Brain microvascular endothelial cell (primary cell): ENCODE measurements at regions not wholly inside any gene's neighbourhood (a gene's known extent, or its start where the extent isn't known, plus 50 kb on each side); places are given as distances from the start of the nearest gene placed in this dataset.

ENCODE experiments used
- DNase-seq: peaks from one replicate; pipeline ENCODE4 v3.0.0-alpha.2; 2020
- H3K27ac ChIP-seq: fragments of 250-450 bp; sonication (Bioruptor Pico); 2 replicates; pipeline ENCODE4 v1.5.1; 2020; ENCODE audit warnings: mild to moderate bottlenecking, moderate library complexity
- H3K27me3 ChIP-seq: fragments of 250-450 bp; sonication (Bioruptor Pico); replicated peaks from 2 replicates; pipeline ENCODE4 v1.5.1; 2020; ENCODE audit warnings: mild to moderate bottlenecking
- H3K36me3 ChIP-seq: fragments of 250-450 bp; sonication (Bioruptor Pico); replicated peaks from 2 replicates; pipeline ENCODE4 v1.5.1; 2020; ENCODE audit warnings: mild to moderate bottlenecking
- H3K4me3 ChIP-seq: 2 replicates; pipeline ENCODE4 v1.5.1; 2011; ENCODE audit warnings: low read depth, mild to moderate bottlenecking, control low read depth, low read length, moderate library complexity
- in situ Hi-C: cut with HindIII; loops from 2 replicates; pipeline ENCODE4 v1.10.0; 2017; ENCODE audit warnings: low sequenced_read_pairs, low pct_ligation_motif_present
- TF ChIP-seq, protein P1 (sequence below): IDR thresholded peaks from 2 replicates; pipeline ENCODE4 v1.5.1; 2011; ENCODE audit warnings: low read depth, mild to moderate bottlenecking, moderate library complexity, low read length, control low read depth, inconsistent platforms; ENCODE audit errors: missing control alignments

DNA sequence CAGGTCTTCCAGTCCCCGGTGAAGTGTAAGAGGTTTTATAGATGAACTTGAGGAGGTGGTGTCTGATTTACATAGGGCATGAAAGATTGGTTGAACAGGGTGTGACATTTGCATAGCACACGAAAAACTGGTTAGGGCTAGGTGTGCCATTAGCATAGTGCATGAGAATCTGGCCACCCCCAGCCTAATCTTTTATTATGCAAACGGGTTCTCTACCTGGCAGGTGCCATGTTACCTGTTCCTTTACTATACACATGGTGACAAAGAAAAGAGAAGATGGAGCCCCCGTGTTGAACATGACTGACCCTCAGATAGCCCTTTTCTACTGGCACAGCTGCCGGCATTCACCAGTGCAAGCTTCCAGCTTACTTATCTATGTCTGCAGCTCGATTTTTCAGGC lies 71.0 kb downstream of the UCHL1 start:
- H3K36me3 ChIP-seq, result no peaks in the 10 kb centered on the region
- no peaks in the 10 kb centered on the region for H3K27me3 ChIP-seq
- in situ Hi-C loops, result no loop called here
- H3K4me3 ChIP-seq, result no peak overlapping the region
- TF ChIP-seq, protein P1, sequence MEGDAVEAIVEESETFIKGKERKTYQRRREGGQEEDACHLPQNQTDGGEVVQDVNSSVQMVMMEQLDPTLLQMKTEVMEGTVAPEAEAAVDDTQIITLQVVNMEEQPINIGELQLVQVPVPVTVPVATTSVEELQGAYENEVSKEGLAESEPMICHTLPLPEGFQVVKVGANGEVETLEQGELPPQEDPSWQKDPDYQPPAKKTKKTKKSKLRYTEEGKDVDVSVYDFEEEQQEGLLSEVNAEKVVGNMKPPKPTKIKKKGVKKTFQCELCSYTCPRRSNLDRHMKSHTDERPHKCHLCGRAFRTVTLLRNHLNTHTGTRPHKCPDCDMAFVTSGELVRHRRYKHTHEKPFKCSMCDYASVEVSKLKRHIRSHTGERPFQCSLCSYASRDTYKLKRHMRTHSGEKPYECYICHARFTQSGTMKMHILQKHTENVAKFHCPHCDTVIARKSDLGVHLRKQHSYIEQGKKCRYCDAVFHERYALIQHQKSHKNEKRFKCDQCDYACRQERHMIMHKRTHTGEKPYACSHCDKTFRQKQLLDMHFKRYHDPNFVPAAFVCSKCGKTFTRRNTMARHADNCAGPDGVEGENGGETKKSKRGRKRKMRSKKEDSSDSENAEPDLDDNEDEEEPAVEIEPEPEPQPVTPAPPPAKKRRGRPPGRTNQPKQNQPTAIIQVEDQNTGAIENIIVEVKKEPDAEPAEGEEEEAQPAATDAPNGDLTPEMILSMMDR, result no peak
- H3K27ac ChIP-seq, result no peak overlapping the region
- no peak for DNase-seq

DNA sequence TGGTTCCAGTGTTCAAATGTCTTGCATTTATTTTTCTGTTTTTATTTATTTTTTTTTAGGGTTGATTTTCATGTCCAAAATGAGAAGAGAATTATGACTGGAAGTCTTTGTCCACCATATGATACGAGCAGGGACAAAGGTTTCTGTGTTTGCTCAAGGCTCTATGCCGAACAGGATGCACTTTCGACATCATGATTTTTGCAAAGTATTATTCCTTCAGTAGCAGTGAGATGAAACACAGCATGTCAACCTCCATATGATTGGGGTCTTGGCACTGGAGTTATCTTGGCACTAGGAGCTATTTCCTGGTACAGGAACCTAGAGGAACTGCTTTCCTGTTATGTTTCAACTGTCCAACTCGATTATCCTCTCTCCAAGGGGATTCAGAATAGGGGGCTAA lies 72.6 kb downstream of the UCHL1 start:
- Histone ChIP-seq H3K27ac (no peak overlapping the region), H3K36me3 (no peaks in the 10 kb centered on the region), H3K4me3 (no peak overlapping the region), H3K27me3 (no peaks in the 10 kb centered on the region)
- TF ChIP-seq, protein P1, result no peak
- in situ Hi-C loops, result no loop called here
- DNase-seq, result no peak

DNA sequence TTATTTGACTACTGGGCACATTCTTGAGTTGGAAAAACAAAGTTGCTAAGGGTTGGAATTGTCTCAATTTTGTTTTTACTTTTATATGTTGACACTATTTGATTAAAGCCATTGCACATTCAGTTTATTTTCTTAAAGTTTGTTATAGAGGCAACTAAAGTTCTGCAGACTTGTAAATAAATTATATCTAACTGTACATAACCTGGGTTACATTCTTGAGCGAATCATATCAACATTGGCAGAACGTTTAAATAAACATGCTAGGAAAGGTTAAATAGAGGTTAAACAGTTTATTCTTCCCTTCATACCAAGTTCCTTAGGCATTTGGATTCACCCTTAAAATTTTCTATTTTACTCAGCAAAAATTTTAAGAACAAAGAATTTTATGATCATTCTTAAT lies 74.5 kb downstream of the UCHL1 start:
- Histone ChIP-seq H3K36me3 (no peaks in the 10 kb centered on the region), H3K27me3 (no peaks in the 10 kb centered on the region), H3K4me3 (no peak overlapping the region), H3K27ac (no peak overlapping the region)
- DNase-seq, result no peak
- TF ChIP-seq, protein P1, result no peak
- in situ Hi-C loops, result no loop called here

DNA sequence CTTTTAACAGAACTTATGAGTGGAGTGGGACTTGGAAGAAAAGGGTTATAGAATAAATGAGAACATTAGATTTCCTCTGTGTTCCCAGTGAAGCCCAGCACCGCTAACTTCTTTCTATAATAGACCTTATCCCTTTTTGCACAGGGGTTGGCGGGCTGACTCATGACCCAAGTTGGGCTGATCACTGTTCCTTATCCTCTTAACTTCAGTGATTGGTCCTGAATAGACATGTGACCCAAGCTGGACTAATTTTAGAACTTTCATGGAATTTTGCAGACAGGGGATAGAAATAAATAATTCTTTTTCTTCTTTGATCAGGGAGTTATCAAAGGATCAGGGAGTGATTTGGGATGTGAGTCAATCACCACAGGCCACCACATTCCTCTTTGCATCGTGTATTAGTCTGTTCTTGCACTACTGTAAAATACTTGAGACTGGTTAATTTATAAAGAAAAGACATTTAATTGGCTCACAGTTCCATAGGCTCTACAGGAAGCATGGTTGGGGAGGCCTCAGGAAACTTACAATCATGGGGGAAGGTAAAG lies 75.9 kb downstream of the UCHL1 start:
- no peak for DNase-seq
- Histone ChIP-seq H3K4me3 (no peak overlapping the region), H3K36me3 (no peaks in the 10 kb centered on the region), H3K27ac (no peak overlapping the region), H3K27me3 (no peaks in the 10 kb centered on the region)
- in situ Hi-C loops, result no loop called here
- TF ChIP-seq, protein P1, result no peak

DNA sequence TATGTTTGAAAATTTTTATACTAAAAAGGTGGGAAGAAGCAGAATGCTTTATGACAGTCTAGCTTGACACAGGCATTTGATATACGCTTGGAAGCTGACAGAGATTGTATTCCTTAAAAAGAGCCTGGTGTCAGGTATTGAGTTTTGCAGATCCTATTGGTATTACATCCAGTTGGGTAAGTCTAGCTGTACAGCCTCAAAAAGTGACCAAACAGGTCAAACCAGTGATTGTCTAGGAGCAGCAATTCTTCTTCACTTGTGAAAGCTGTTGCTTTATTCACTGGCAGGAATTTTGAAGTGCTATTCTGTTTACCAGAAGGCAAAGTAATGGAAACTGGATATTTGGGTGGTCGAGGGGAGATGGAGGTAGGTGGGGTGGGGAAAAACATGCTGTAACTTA lies 77.5 kb downstream of the UCHL1 start:
- Histone ChIP-seq H3K27me3 (no peaks in the 10 kb centered on the region), H3K36me3 (no peaks in the 10 kb centered on the region), H3K4me3 (no peak overlapping the region), H3K27ac (no peak overlapping the region)
- no peak for DNase-seq
- TF ChIP-seq, protein P1, result no peak
- in situ Hi-C loops, result no loop called here

DNA sequence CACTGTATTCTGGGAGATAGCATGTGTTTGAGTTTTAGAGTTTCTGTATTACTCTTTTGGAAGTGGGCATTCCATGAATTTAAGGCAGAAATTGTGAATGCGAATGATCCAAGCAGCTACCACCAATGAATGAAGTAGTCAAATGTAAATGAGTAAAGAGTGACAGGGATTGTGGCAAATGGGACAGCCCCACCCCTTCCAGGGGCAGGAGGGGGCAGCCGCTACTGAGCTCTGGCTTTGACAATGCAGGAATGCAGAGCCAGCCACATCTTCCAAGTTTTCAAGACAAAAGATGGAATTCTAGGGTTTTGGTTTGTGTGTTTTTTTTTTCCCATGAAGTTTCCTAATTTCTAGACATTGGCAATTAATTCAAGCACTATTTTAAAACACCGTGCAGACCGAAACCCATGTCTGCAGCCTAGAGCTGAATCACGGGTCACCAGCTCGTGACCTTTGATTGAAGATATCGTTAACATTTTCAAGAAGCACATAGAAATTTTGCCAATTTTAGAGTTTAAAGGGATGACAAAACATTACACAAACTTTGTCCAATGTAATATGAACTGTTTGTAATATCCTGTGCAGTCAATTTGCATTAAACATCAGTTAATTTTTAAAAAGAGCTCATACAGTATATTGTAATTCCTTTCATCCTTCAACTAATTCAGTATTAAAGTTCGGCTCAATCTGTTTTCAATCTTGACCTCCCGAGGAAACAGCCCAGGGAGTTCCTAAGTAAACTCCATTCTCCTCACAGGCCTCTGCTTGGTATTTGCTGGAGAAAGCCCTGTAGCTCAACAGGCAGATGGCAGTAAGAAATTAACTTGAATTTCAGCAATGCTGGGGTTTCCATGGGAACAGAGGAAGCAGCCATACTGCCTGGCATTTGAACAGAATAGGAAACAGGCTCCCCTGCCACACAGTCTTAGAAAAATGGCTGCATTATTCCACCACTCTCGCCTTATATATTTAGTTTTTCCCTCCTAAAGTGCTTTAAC lies 83.4 kb downstream of the UCHL1 start:
- Histone ChIP-seq H3K27me3 (no peaks in the 10 kb centered on the region), H3K27ac (no peak overlapping the region), H3K4me3 (no peak overlapping the region), H3K36me3 (no peaks in the 10 kb centered on the region)
- TF ChIP-seq, protein P1, result peak; percentile 10
- DNase-seq, result no peak
- in situ Hi-C loops, result no loop called here
